H1 (cell line): ENCODE measurements at regions not wholly inside any gene's neighbourhood (a gene's known extent, or its start where the extent isn't known, plus 50 kb on each side); places are given as distances from the start of the nearest gene placed in this dataset.
A peak's percentile ranks its signal among the peaks of the same experiment; 100 is the strongest.
"Not testable (repeated sequence)": the region's sequence is repeated elsewhere in the genome, so short reads cannot be mapped to it uniquely, and the experiment has no call there.

Experiments
- CTCF ChIA-PET: fragments of 300-600 bp; sonication (Branson Sonifier 250); formaldehyde crosslinking; loops from one replicate; lab custom pipeline; 2021; ENCODE audit not compliant: partially characterized antibody; lab: Charles Lee
- POLR2A ChIA-PET: fragments of 300-600 bp; sonication (Branson Sonifier 250); formaldehyde crosslinking; loops from one replicate; lab custom pipeline; 2021; ENCODE audit warnings: inconsistent platforms; ENCODE audit not compliant: partially characterized antibody; lab: Charles Lee
- DNase-seq, 2 experiments: peaks; one replicate each; pipeline versions ENCODE4 v3.0.0 to v3.0.0-alpha.2; 2010 to 2022; ENCODE audit warnings: low spot score in 2 of 2, low read depth in 1 of 2, mixed read lengths in 1 of 2
- FAIRE-seq: peaks from 2 replicates; lab custom pipeline; 2011; peaks lifted over from hg19 to GRCh38; lab: Jason Lieb, UNC
- H2AFZ ChIP-seq: 2 replicates; pipeline ENCODE4 v1.8.1; 2012; ENCODE audit warnings: low read length, inconsistent platforms
- H2AK5ac ChIP-seq: 2 replicates; pipeline ENCODE4 v1.6.1; 2013; ENCODE audit warnings: low read depth, low read length
- H2BK120ac ChIP-seq: replicated peaks from 2 replicates; pipeline ENCODE3; 2013; ENCODE audit warnings: low read depth, low read length, inconsistent platforms
- H2BK12ac ChIP-seq: 2 replicates; pipeline ENCODE4 v1.6.1; 2013; ENCODE audit warnings: low read depth, low read length
- H2BK15ac ChIP-seq: 2 replicates; pipeline ENCODE4 v1.6.1; 2013; ENCODE audit warnings: low read length
- H2BK20ac ChIP-seq: 2 replicates; pipeline ENCODE4 v1.6.1; 2013; ENCODE audit warnings: low read length
- H2BK5ac ChIP-seq: 2 replicates; pipeline ENCODE4 v1.6.1; 2013; ENCODE audit warnings: low read depth, low read length
- H3K14ac ChIP-seq: 2 replicates; pipeline ENCODE4 v1.6.1; 2013; ENCODE audit warnings: inconsistent platforms; ENCODE audit not compliant: insufficient read length
- H3K18ac ChIP-seq: 2 replicates; pipeline ENCODE4 v1.6.1; 2013; ENCODE audit warnings: low read length; ENCODE audit errors: extremely low read depth
- H3K23ac ChIP-seq: 2 replicates; pipeline ENCODE4 v1.6.1; 2013; ENCODE audit warnings: inconsistent platforms; ENCODE audit not compliant: insufficient read length
- H3K23me2 ChIP-seq: 2 replicates; pipeline ENCODE4 v1.6.1; 2013; ENCODE audit warnings: low read depth, low read length
- H3K27ac ChIP-seq: 2 replicates; pipeline ENCODE4 v1.6.1; 2011; ENCODE audit warnings: low read depth, low read length, inconsistent platforms
- H3K27me3 ChIP-seq, 4 experiments: replicated peaks in 1 of 4; 1 replicate in 1 of 4; 2 replicates in 3 of 4; pipeline versions ENCODE4 v1.6.1 to v1.8.1; 2011 to 2013; ENCODE audit warnings: low read length in 3 of 4, mild to moderate bottlenecking in 3 of 4, inconsistent platforms in 2 of 4, mixed read lengths in 2 of 4, moderate library complexity in 1 of 4; ENCODE audit not compliant: control insufficient read depth in 3 of 4, insufficient read depth in 3 of 4; ENCODE audit errors: extremely low read depth in 1 of 4
- H3K36me3 ChIP-seq, 4 experiments: 2 replicates each; pipeline versions ENCODE4 v1.6.1 to v1.8.1; 2011 to 2013; ENCODE audit warnings: mild to moderate bottlenecking in 4 of 4, low read length in 3 of 4, moderate library complexity in 2 of 4, control low read depth in 1 of 4, inconsistent platforms in 1 of 4; ENCODE audit not compliant: insufficient read depth in 4 of 4, control insufficient read depth in 2 of 4
- H3K4ac ChIP-seq: replicated peaks from 2 replicates; pipeline ENCODE3; 2013; ENCODE audit warnings: low read length, low read depth, mixed read lengths, inconsistent platforms; ENCODE audit not compliant: insufficient read length
- H3K4me1 ChIP-seq, 4 experiments: replicated peaks in 1 of 4; 1 replicate in 1 of 4; 2 replicates in 3 of 4; pipeline versions ENCODE4 v1.6.1 to v1.8.1; 2011 to 2013; ENCODE audit warnings: low read length in 3 of 4, inconsistent platforms in 2 of 4, mixed read lengths in 1 of 4; ENCODE audit not compliant: insufficient read depth in 4 of 4, control insufficient read depth in 3 of 4
- H3K4me2 ChIP-seq, 2 experiments: 2 replicates each; pipeline versions ENCODE4 v1.6.1 to v1.8.1; 2011 to 2013; ENCODE audit warnings: low read depth in 2 of 2, low read length in 2 of 2, control low read depth in 1 of 2, inconsistent platforms in 1 of 2, mild to moderate bottlenecking in 1 of 2; ENCODE audit not compliant: insufficient read depth in 1 of 2
- H3K4me3 ChIP-seq, 4 experiments: fragments of 200-600, 300-600 bp in 1 of 4; sonication (generic), shearing (Covaris generic), sonication (Bioruptor Twin) in 1 of 4; 2 replicates each; pipeline versions ENCODE4 v1.5.1 to v1.8.1; 2011 to 2016; ENCODE audit warnings: low read length in 4 of 4, low read depth in 3 of 4, control low read depth in 2 of 4, inconsistent platforms in 2 of 4, mild to moderate bottlenecking in 2 of 4, mixed read lengths in 1 of 4, moderate library complexity in 1 of 4; ENCODE audit not compliant: insufficient read depth in 2 of 4; ENCODE audit errors: extremely low read depth in 1 of 4
- H3K56ac ChIP-seq: replicated peaks from 2 replicates; pipeline ENCODE3; 2013; ENCODE audit warnings: low read depth, mild to moderate bottlenecking, mixed read lengths, low read length, inconsistent platforms; ENCODE audit not compliant: insufficient read length
- H3K79me1 ChIP-seq: 2 replicates; pipeline ENCODE4 v1.6.1; 2013; ENCODE audit warnings: low read depth, low read length, control low read depth
- H3K79me2 ChIP-seq, 2 experiments: 2 replicates each; pipeline versions ENCODE4 v1.6.1 to v1.8.1; 2012 to 2013; ENCODE audit warnings: low read length in 2 of 2, mild to moderate bottlenecking in 2 of 2, inconsistent platforms in 1 of 2; ENCODE audit not compliant: insufficient read depth in 2 of 2, control insufficient read depth in 1 of 2
- H3K9ac ChIP-seq, 4 experiments: replicated peaks in 1 of 4; 1 replicate in 1 of 4; 2 replicates in 3 of 4; pipeline versions ENCODE4 v1.6.1 to v1.8.1; 2011 to 2013; ENCODE audit warnings: low read depth in 3 of 4, low read length in 3 of 4, control low read depth in 2 of 4, mild to moderate bottlenecking in 2 of 4, moderate library complexity in 2 of 4, inconsistent platforms in 1 of 4; ENCODE audit errors: extremely low read depth in 1 of 4
- H3K9me3 ChIP-seq, 2 experiments: 2 replicates each; pipeline versions ENCODE4 v1.6.1 to v1.8.1; 2012 to 2013; ENCODE audit warnings: mild to moderate bottlenecking in 2 of 2, moderate library complexity in 2 of 2, control low read depth in 1 of 2, inconsistent platforms in 1 of 2, low read depth in 1 of 2, low read length in 1 of 2, mixed read lengths in 1 of 2; ENCODE audit not compliant: insufficient read depth in 2 of 2
- H4K20me1 ChIP-seq, 2 experiments: replicated peaks in 1 of 2; 2 replicates each; pipeline versions ENCODE3 to v1.8.1; 2011 to 2013; ENCODE audit warnings: inconsistent platforms in 2 of 2, low read length in 2 of 2, mild to moderate bottlenecking in 1 of 2; ENCODE audit not compliant: insufficient read depth in 2 of 2, control insufficient read depth in 1 of 2
- H4K5ac ChIP-seq: 2 replicates; pipeline ENCODE4 v1.6.1; 2013; ENCODE audit warnings: low read length, low read depth, mixed read lengths, inconsistent platforms; ENCODE audit not compliant: insufficient read length
- H4K8ac ChIP-seq: 2 replicates; pipeline ENCODE4 v1.8.0; 2013; ENCODE audit warnings: mild to moderate bottlenecking, moderate library complexity, low read length, inconsistent platforms; ENCODE audit not compliant: insufficient read depth; ENCODE audit errors: extremely low read depth
- H4K91ac ChIP-seq: replicated peaks from 2 replicates; pipeline ENCODE3; 2013; ENCODE audit warnings: low read length, mixed read lengths, inconsistent platforms; ENCODE audit not compliant: insufficient read length
- RAD21 ChIP-seq, 2 experiments: IDR thresholded peaks in 1 of 2; conservative IDR thresholded peaks in 1 of 2; 2 replicates each; pipeline ENCODE4 v1.6.1; 2011; ENCODE audit warnings: low read depth in 2 of 2, low read length in 2 of 2, improper control_type of control experiment in 1 of 2, inconsistent platforms in 1 of 2, mild to moderate bottlenecking in 1 of 2, moderate library complexity in 1 of 2
- WGBS, 2 experiments: shearing (Covaris generic) in 1 of 2; methylation state at CpG; one replicate each; pipeline versions ENCODE4 v1.1.6 to v1.1.7; 2013 to 2015; ENCODE audit warnings: low lambda C conversion rate in 2 of 2, mixed read lengths in 2 of 2, inconsistent platforms in 1 of 2, low coverage in 1 of 2, missing lambda C conversion rate in 1 of 2; ENCODE audit not compliant: insufficient replicate concordance in 2 of 2, insufficient coverage in 1 of 2, insufficient read length in 1 of 2; ENCODE audit errors: extremely low coverage in 1 of 2, missing lambda C conversion rate in 1 of 2; 5-methylcytosine and 5-hydroxymethylcytosine counted together

GRCh38 chr1:30159015-30159414, 564.4 kb downstream of the MATN1 start:
- no peak overlapping the region for H2BK5ac ChIP-seq
- no peak overlapping the region for H2BK20ac ChIP-seq
- no peaks in the 10 kb centered on the region for H3K79me1 ChIP-seq
- no peak overlapping the region for H3K23ac ChIP-seq
- H3K4ac ChIP-seq = no peak overlapping the region
- ChIA-PET CTCF (no interaction called here), POLR2A (no interaction called here)
- TF ChIP-seq RAD21 (IDR thresholded peaks at IDR 0.05 in 1 of 2, conservative IDR thresholded peaks at IDR 0.05 in 1 of 2; ENCODE audit: low read depth in 2 of 2, low read length in 2 of 2) = no peak
- no peak overlapping the region for H3K56ac ChIP-seq
- H4K5ac ChIP-seq = no peak overlapping the region
- no peak overlapping the region for H2BK15ac ChIP-seq
- H2AK5ac ChIP-seq = no peak overlapping the region
- 0 out of 2 replicates have a peak overlapping the region, but pooled peaks have one; percentile 57 for H2AFZ ChIP-seq
- FAIRE-seq (no peak), DNase-seq (no peak)
- H3K4me2 ChIP-seq = no peak overlapping the region
- H3K9me3 ChIP-seq = no peaks in the 10 kb centered on the region
- 79% methylated on average over 3 of the region's 3 CpGs; no CpG with 5 or more reads in 1 of the 2 experiments for WGBS, 2 experiments
- no peaks in the 10 kb centered on the region for H3K23me2 ChIP-seq
- no peak overlapping the region for H3K14ac ChIP-seq
- H4K91ac ChIP-seq = no peak overlapping the region
- no peaks in the 10 kb centered on the region for H4K20me1 ChIP-seq
- no peak overlapping the region for H3K4me3 ChIP-seq
- H2BK12ac ChIP-seq = no peak overlapping the region
- H3K18ac ChIP-seq = peak overlapping the region; percentile 24; the same call in 1 of the 2 replicates
- no peak overlapping the region for H4K8ac ChIP-seq
- no peak overlapping the region for H2BK120ac ChIP-seq
- H3K27me3 ChIP-seq = no peaks in the 10 kb centered on the region
- H3K4me1 ChIP-seq = peaks cover 0 to 4% (median 0%) of the 10 kb centered on the region in 4 experiments; a peak in 2 of 7 replicates
- no peak overlapping the region for H3K27ac ChIP-seq
- no peaks in the 10 kb centered on the region for H3K79me2 ChIP-seq
- H3K9ac ChIP-seq = no peak overlapping the region
- H3K36me3 ChIP-seq = no peaks in the 10 kb centered on the region

GRCh38 chr1:30155698-30156097, 567.7 kb downstream of the MATN1 start:
- 95% methylated on average over 2 of the region's 2 CpGs; no CpG with 5 or more reads in 1 of the 2 experiments for WGBS, 2 experiments
- POLR2A ChIA-PET = not testable (repeated sequence)

More at GRCh38 chr1:30155698-30156097, 567.7 kb downstream of the MATN1 start:
- H3K14ac ChIP-seq, H4K91ac ChIP-seq, H3K18ac ChIP-seq, H2AK5ac ChIP-seq, H2BK120ac ChIP-seq, DNase-seq, H3K4me3 ChIP-seq, H3K9ac ChIP-seq, H3K79me2 ChIP-seq, H3K79me1 ChIP-seq, H2BK5ac ChIP-seq, H2BK12ac ChIP-seq, H3K4me1 ChIP-seq, H4K8ac ChIP-seq, H3K23ac ChIP-seq, CTCF ChIA-PET, H2AFZ ChIP-seq, H4K20me1 ChIP-seq, H3K4me2 ChIP-seq, H3K56ac ChIP-seq, H2BK15ac ChIP-seq, H3K36me3 ChIP-seq, H3K27ac ChIP-seq, H3K4ac ChIP-seq, H2BK20ac ChIP-seq, H3K23me2 ChIP-seq, H3K27me3 ChIP-seq, FAIRE-seq, H4K5ac ChIP-seq: not testable (repeated sequence)
- H3K9me3 ChIP-seq = peaks cover 12 to 20% of the 10 kb centered on the region in 2 experiments
